Endodermal cell (in vitro differentiated cells): ENCODE measurements at regions not wholly inside any gene's neighbourhood (a gene's known extent, or its start where the extent isn't known, plus 50 kb on each side); places are given as distances from the start of the nearest gene placed in this dataset.

ENCODE experiments used
- DNase-seq: peaks from one replicate; pipeline ENCODE4 v3.0.0-alpha.2; 2017
- H3K27ac ChIP-seq: 2 replicates; pipeline ENCODE4 v1.5.1; 2013; ENCODE audit warnings: mild to moderate bottlenecking, low read depth, low read length, moderate library complexity
- H3K27me3 ChIP-seq: 2 replicates; pipeline ENCODE4 v1.6.1; 2013; ENCODE audit warnings: mild to moderate bottlenecking, low read length, moderate library complexity; ENCODE audit not compliant: insufficient read depth, control insufficient read depth, poor library complexity, severe bottlenecking
- H3K36me3 ChIP-seq: 2 replicates; pipeline ENCODE4 v1.7.0; 2013; ENCODE audit warnings: mild to moderate bottlenecking, low read length, moderate library complexity; ENCODE audit not compliant: control insufficient read depth, insufficient read depth
- H3K4me1 ChIP-seq: one replicate; pipeline ENCODE4 v1.7.0; 2013; ENCODE audit warnings: low read length; ENCODE audit not compliant: control insufficient read depth, insufficient read depth
- H3K4me3 ChIP-seq: 2 replicates; pipeline ENCODE4 v1.5.1; 2013; ENCODE audit warnings: mild to moderate bottlenecking, low read length, moderate library complexity
- H3K9ac ChIP-seq: 2 replicates; pipeline ENCODE4 v1.6.1; 2013; ENCODE audit warnings: mild to moderate bottlenecking, low read length, moderate library complexity; ENCODE audit not compliant: poor library complexity, severe bottlenecking; ENCODE audit errors: extremely low read depth
- H3K9me3 ChIP-seq: 2 replicates; pipeline ENCODE4 v1.6.1; 2013; ENCODE audit warnings: mild to moderate bottlenecking, low read length, moderate library complexity; ENCODE audit not compliant: control insufficient read depth
- H3K27ac Mint-ChIP-seq: 2 replicates; pipeline ENCODE4 v1.8.0; 2020; ENCODE audit warnings: mixed read lengths
- H3K27me3 Mint-ChIP-seq: 2 replicates; pipeline ENCODE4 v1.8.0; 2021; ENCODE audit warnings: mild to moderate bottlenecking, mixed read lengths; ENCODE audit not compliant: insufficient read depth
- H3K36me3 Mint-ChIP-seq: 2 replicates; pipeline ENCODE4 v1.8.0; 2020; ENCODE audit warnings: low read depth, mixed read lengths
- H3K4me1 Mint-ChIP-seq: 2 replicates; pipeline ENCODE4 v1.8.0; 2020; ENCODE audit warnings: mixed read lengths
- H3K4me3 Mint-ChIP-seq: 2 replicates; pipeline ENCODE4 v1.8.0; 2020; ENCODE audit warnings: mild to moderate bottlenecking, moderate library complexity, mixed read lengths
- H3K9me3 Mint-ChIP-seq: 2 replicates; pipeline ENCODE4 v1.8.0; 2020; ENCODE audit warnings: mild to moderate bottlenecking, mixed read lengths
- CTCF ChIP-seq: fragments of 200-600 bp; sonication (generic); conservative IDR thresholded peaks from 2 replicates; pipeline ENCODE4 v1.5.0; 2021; ENCODE audit warnings: antibody characterized with exemption, mild to moderate bottlenecking
- WGBS, 2 experiments: methylation state at CpG; one replicate each; pipeline versions ENCODE4 v1.1.5 to v1.1.7; 2013; ENCODE audit warnings: missing lambda C conversion rate in 2 of 2, mixed read lengths in 1 of 2; ENCODE audit not compliant: insufficient coverage in 1 of 2, insufficient read length in 1 of 2; 5-methylcytosine and 5-hydroxymethylcytosine counted together

GRCh38 chr2:193222454-193222853, 1027.7 kb upstream of the TMEFF2 start:
- no peaks in the 10 kb centered on the region for H3K27me3 ChIP-seq
- H3K4me3 ChIP-seq, result no peak overlapping the region
- no peaks in the 10 kb centered on the region for H3K36me3 Mint-ChIP-seq
- WGBS, 2 experiments, result 84% methylated on average over 1 of the region's 2 CpGs; no CpG with 5 or more reads in 1 of the 2 experiments
- H3K27ac Mint-ChIP-seq, result no peak overlapping the region
- H3K4me1 ChIP-seq, result no peaks in the 10 kb centered on the region
- H3K36me3 ChIP-seq, result no peaks in the 10 kb centered on the region
- no peak overlapping the region for H3K4me3 Mint-ChIP-seq
- H3K4me1 Mint-ChIP-seq, result no peaks in the 10 kb centered on the region
- H3K9me3 Mint-ChIP-seq, result no peaks in the 10 kb centered on the region
- DNase-seq, result no peak
- TF ChIP-seq CTCF, result no peak
- H3K27me3 Mint-ChIP-seq, result no peaks in the 10 kb centered on the region
- no peaks in the 10 kb centered on the region for H3K9me3 ChIP-seq
- no peak overlapping the region for H3K9ac ChIP-seq
- H3K27ac ChIP-seq, result no peak overlapping the region

- no peak overlapping the region for H3K27ac Mint-ChIP-seq
- H3K27me3 Mint-ChIP-seq, result no peaks in the 10 kb centered on the region
- Histone ChIP-seq H3K9ac (no peak overlapping the region), H3K9me3 (no peaks in the 10 kb centered on the region), H3K4me3 (no peak overlapping the region), H3K36me3 (no peaks in the 10 kb centered on the region), H3K27me3 (no peaks in the 10 kb centered on the region), H3K27ac (no peak overlapping the region), H3K4me1 (no peaks in the 10 kb centered on the region)
- H3K4me1 Mint-ChIP-seq, result no peaks in the 10 kb centered on the region
- DNase-seq, result no peak
- no peak overlapping the region for H3K4me3 Mint-ChIP-seq
- no peak for TF ChIP-seq CTCF
- H3K36me3 Mint-ChIP-seq, result no peaks in the 10 kb centered on the region
- H3K9me3 Mint-ChIP-seq, result no peaks in the 10 kb centered on the region
These were observed 1024.7 kb upstream of the TMEFF2 start for GRCh38 chr2:193219413-193219812.

- Histone ChIP-seq H3K27ac (no peak overlapping the region), H3K36me3 (no peaks in the 10 kb centered on the region), H3K9ac (no peak overlapping the region), H3K27me3 (no peaks in the 10 kb centered on the region), H3K9me3 (no peaks in the 10 kb centered on the region), H3K4me1 (no peaks in the 10 kb centered on the region), H3K4me3 (no peak overlapping the region)
- no peaks in the 10 kb centered on the region for H3K36me3 Mint-ChIP-seq
- no peaks in the 10 kb centered on the region for H3K4me1 Mint-ChIP-seq
- DNase-seq, result no peak
- no peak overlapping the region for H3K4me3 Mint-ChIP-seq
- no peaks in the 10 kb centered on the region for H3K27me3 Mint-ChIP-seq
- no peak overlapping the region for H3K27ac Mint-ChIP-seq
- no peak for TF ChIP-seq CTCF
- WGBS, 2 experiments, result 100% methylated on average over 1 to 2 of the region's 2 CpGs
- no peaks in the 10 kb centered on the region for H3K9me3 Mint-ChIP-seq
These were observed 1006.9 kb upstream of the TMEFF2 start for GRCh38 chr2:193201583-193201982.
